ENCODE measurements at regions not wholly inside any gene's neighbourhood (a gene's known extent, or its start where the extent isn't known, plus 50 kb on each side); places are given as distances from the start of the nearest gene placed in this dataset.

DNA sequence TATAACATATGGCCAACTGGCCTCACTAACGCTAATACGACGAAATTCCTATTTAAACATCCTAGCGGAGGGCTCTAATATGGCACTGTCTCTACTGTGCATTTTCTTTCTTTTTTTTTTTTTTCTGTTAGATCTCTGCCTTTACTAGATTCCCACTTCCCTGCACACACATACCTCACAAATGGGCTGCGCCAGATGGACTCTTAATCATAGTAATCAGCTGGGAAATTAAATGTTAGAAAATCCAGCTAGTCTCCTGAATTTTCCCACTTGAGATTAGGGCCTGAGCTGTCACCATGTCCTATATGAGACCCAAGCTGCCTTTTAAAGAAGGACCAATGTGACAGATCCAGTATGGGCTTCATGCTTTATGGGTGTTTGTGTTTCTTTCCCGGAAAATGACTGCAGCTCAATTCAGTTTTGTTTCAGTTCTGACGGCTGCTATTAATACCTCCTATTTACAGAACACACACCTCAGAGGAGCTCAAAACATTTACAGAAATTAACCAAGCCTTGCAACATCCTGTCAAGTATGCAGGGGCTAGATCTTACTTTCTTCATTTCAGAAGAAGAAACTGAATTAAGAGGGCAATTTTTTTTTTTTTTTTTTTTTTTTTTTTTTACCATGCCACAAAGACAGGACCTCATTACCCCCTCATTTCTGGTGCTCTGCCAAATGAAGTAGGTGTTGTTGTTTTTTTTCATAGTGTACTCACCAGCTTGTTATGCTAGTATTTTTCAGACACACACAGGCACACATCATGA lies 49.8 kb upstream of the BLID start:
- DNase-seq: no peak
